IMR-90 (cell line): ENCODE measurements at regions not wholly inside any gene's neighbourhood (a gene's known extent, or its start where the extent isn't known, plus 50 kb on each side); places are given as distances from the start of the nearest gene placed in this dataset.

ENCODE experiments used
- ATAC-seq: fragments of 200-7000 bp; cut with Tn5 transposase; 2 replicates; pipeline ENCODE4 v1.9.1; 2020; ENCODE audit warnings: low read depth, mild to moderate bottlenecking, moderate library complexity
- BruUV-seq: library from RNA; stranded (reverse); fragments of 400-500 nt; replicated peaks from 2 replicates; lab custom pipeline; 2021; lab: Mats Ljungman, UMichigan
- CTCF ChIA-PET: fragments of 300-600 bp; formaldehyde crosslinking; extraction: SDS; loops from one replicate; lab custom pipeline; 2021; ENCODE audit warnings: antibody characterized with exemption; lab: Yijun Ruan, JAX
- POLR2A ChIA-PET: fragments of 300-600 bp; sonication (Branson Sonifier 250); formaldehyde crosslinking; loops from one replicate; lab custom pipeline; 2022; ENCODE audit warnings: antibody characterized with exemption; ENCODE audit not compliant: unreplicated experiment; lab: Charles Lee
- DNase-seq: peaks from one replicate; pipeline ENCODE4 v3.0.0; 2013
- H2AFZ ChIP-seq: replicated peaks from 2 replicates; pipeline ENCODE3; 2013; ENCODE audit warnings: low read length, mild to moderate bottlenecking; ENCODE audit not compliant: poor library complexity
- H2AK5ac ChIP-seq: 2 replicates; pipeline ENCODE4 v1.6.1; 2013; ENCODE audit warnings: low read depth, low read length, inconsistent platforms
- H2AK9ac ChIP-seq: replicated peaks from 2 replicates; pipeline ENCODE3; 2013; ENCODE audit warnings: mild to moderate bottlenecking, low read depth, low read length, moderate library complexity; ENCODE audit not compliant: poor library complexity
- H2BK120ac ChIP-seq: 2 replicates; pipeline ENCODE4 v1.6.1; 2013; ENCODE audit warnings: low read depth, low read length, inconsistent platforms
- H2BK15ac ChIP-seq: 3 replicates; pipeline ENCODE4 v1.6.1; 2013; ENCODE audit warnings: low read depth, low read length, inconsistent platforms
- H2BK20ac ChIP-seq: 2 replicates; pipeline ENCODE4 v1.6.1; 2013; ENCODE audit warnings: low read depth, mild to moderate bottlenecking, inconsistent platforms, low read length, moderate library complexity
- H2BK5ac ChIP-seq: 2 replicates; pipeline ENCODE4 v1.6.1; 2013; ENCODE audit warnings: mild to moderate bottlenecking, low read depth, low read length, inconsistent platforms; ENCODE audit not compliant: poor library complexity, severe bottlenecking
- H3K14ac ChIP-seq: replicated peaks from 2 replicates; pipeline ENCODE4 v1.6.1; 2013; ENCODE audit warnings: low read depth, low read length, inconsistent platforms
- H3K18ac ChIP-seq: 2 replicates; pipeline ENCODE4 v1.6.1; 2013; ENCODE audit warnings: low read depth, low read length, control low read depth
- H3K23ac ChIP-seq: 2 replicates; pipeline ENCODE4 v1.6.1; 2013; ENCODE audit warnings: low read depth, low read length, inconsistent platforms
- H3K27ac ChIP-seq: 2 replicates; pipeline ENCODE4 v1.5.1; 2013; ENCODE audit warnings: mild to moderate bottlenecking, control low read depth, low read length; ENCODE audit not compliant: insufficient read depth
- H3K27me3 ChIP-seq: 2 replicates; pipeline ENCODE4 v1.6.1; 2013; ENCODE audit warnings: low read length; ENCODE audit not compliant: control insufficient read depth, insufficient read depth
- H3K36me3 ChIP-seq: 2 replicates; pipeline ENCODE4 v1.6.1; 2013; ENCODE audit warnings: low read length, mixed read lengths; ENCODE audit not compliant: control insufficient read depth, insufficient read depth
- H3K4ac ChIP-seq: 2 replicates; pipeline ENCODE4 v1.6.1; 2013; ENCODE audit warnings: low read depth, low read length, inconsistent platforms
- H3K4me1 ChIP-seq: 2 replicates; pipeline ENCODE4 v1.6.1; 2013; ENCODE audit warnings: low read length, mixed read lengths; ENCODE audit not compliant: control insufficient read depth, insufficient read depth
- H3K4me2 ChIP-seq: 2 replicates; pipeline ENCODE4 v1.6.1; 2013; ENCODE audit warnings: low read depth, mild to moderate bottlenecking, control low read depth, low read length, moderate library complexity
- H3K4me3 ChIP-seq: 2 replicates; pipeline ENCODE4 v1.5.1; 2013; ENCODE audit warnings: low read depth, mild to moderate bottlenecking, control low read depth, low read length, moderate library complexity; ENCODE audit not compliant: insufficient read depth
- H3K56ac ChIP-seq: 2 replicates; pipeline ENCODE4 v1.6.1; 2013; ENCODE audit warnings: low read length, inconsistent platforms; ENCODE audit not compliant: insufficient read depth; ENCODE audit errors: extremely low read depth
- H3K79me1 ChIP-seq, 2 experiments: 2 replicates each; pipeline ENCODE4 v1.6.1; 2013; ENCODE audit warnings: low read length in 2 of 2, inconsistent platforms in 1 of 2, low read depth in 1 of 2
- H3K9ac ChIP-seq: 2 replicates; pipeline ENCODE4 v1.6.1; 2013; ENCODE audit warnings: low read depth, low read length, control low read depth
- H3K9me1 ChIP-seq: 2 replicates; pipeline ENCODE4 v1.6.1; 2013; ENCODE audit warnings: low read length, inconsistent platforms; ENCODE audit not compliant: insufficient read depth
- H3K9me3 ChIP-seq: 2 replicates; pipeline ENCODE4 v1.6.1; 2013; ENCODE audit warnings: low read length; ENCODE audit not compliant: control insufficient read depth, insufficient read depth
- H4K20me1 ChIP-seq: 2 replicates; pipeline ENCODE4 v1.6.1; 2013; ENCODE audit warnings: low read length, inconsistent platforms; ENCODE audit not compliant: insufficient read depth
- H4K5ac ChIP-seq: 2 replicates; pipeline ENCODE4 v1.6.1; 2013; ENCODE audit warnings: mild to moderate bottlenecking, low read depth, low read length, control low read depth
- H4K8ac ChIP-seq, 2 experiments: 2 replicates each; pipeline ENCODE4 v1.6.1; 2013; ENCODE audit warnings: low read depth in 2 of 2, low read length in 2 of 2, control low read depth in 1 of 2, inconsistent platforms in 1 of 2
- H4K91ac ChIP-seq: 2 replicates; pipeline ENCODE4 v1.6.1; 2013; ENCODE audit warnings: low read depth, low read length, inconsistent platforms; ENCODE audit not compliant: insufficient read depth
- BHLHE40 ChIP-seq: fragments of 150-350 bp; IDR thresholded peaks from 2 replicates; pipeline ENCODE4 v1.6.1; 2016; ENCODE audit warnings: mild to moderate bottlenecking, low read depth, low read length
- CEBPB ChIP-seq: IDR thresholded peaks from 2 replicates; pipeline ENCODE4 v1.6.1; 2012; ENCODE audit warnings: low read depth, low read length, improper control_type of control experiment
- CHD1 ChIP-seq: IDR thresholded peaks from 2 replicates; pipeline ENCODE4 v1.6.1; 2012; ENCODE audit warnings: low read depth, low read length, improper control_type of control experiment
- CTCF ChIP-seq: conservative IDR thresholded peaks from 2 replicates; pipeline ENCODE4 v1.5.1; 2012; ENCODE audit warnings: mild to moderate bottlenecking, low read depth, low read length, improper control_type of control experiment
- FOS ChIP-seq: fragments of 150-350 bp; IDR thresholded peaks from 2 replicates; pipeline ENCODE4 v1.6.1; 2016; ENCODE audit warnings: low read depth, low read length
- MAFK ChIP-seq: IDR thresholded peaks from 2 replicates; pipeline ENCODE4 v1.6.1; 2012; ENCODE audit warnings: low read depth, low read length, improper control_type of control experiment
- MAZ ChIP-seq: IDR thresholded peaks from 2 replicates; pipeline ENCODE4 v1.6.1; 2012; ENCODE audit warnings: low read depth, mild to moderate bottlenecking, low read length, improper control_type of control experiment, moderate library complexity, borderline replicate concordance
- MXI1 ChIP-seq: IDR thresholded peaks from 2 replicates; pipeline ENCODE4 v1.6.1; 2012; ENCODE audit warnings: low read depth, mild to moderate bottlenecking, low read length, moderate library complexity, borderline replicate concordance
- NFE2L2 ChIP-seq: fragments of 150-350 bp; IDR thresholded peaks from 2 replicates; pipeline ENCODE4 v1.6.1; 2016; ENCODE audit warnings: low read depth, mild to moderate bottlenecking, low read length
- POLR2A ChIP-seq: IDR thresholded peaks from 2 replicates; pipeline ENCODE4 v1.6.1; 2012; ENCODE audit warnings: mild to moderate bottlenecking, low read depth, low read length
- RAD21 ChIP-seq: IDR thresholded peaks from 2 replicates; pipeline ENCODE4 v1.6.1; 2012; ENCODE audit warnings: low read length, improper control_type of control experiment
- RCOR1 ChIP-seq: IDR thresholded peaks from 2 replicates; pipeline ENCODE4 v1.6.1; 2012; ENCODE audit warnings: mild to moderate bottlenecking, low read length, improper control_type of control experiment; ENCODE audit not compliant: insufficient replicate concordance
- RFX5 ChIP-seq: IDR thresholded peaks from 2 replicates; pipeline ENCODE4 v1.8.0; 2012; ENCODE audit warnings: low read depth, mild to moderate bottlenecking, low read length, moderate library complexity
- SMC3 ChIP-seq: fragments of 150-350 bp; IDR thresholded peaks from 2 replicates; pipeline ENCODE4 v1.6.1; 2016; ENCODE audit warnings: low read depth, mild to moderate bottlenecking, antibody characterized with exemption, low read length, moderate library complexity
- USF2 ChIP-seq: fragments of 150-350 bp; IDR thresholded peaks from 2 replicates; pipeline ENCODE4 v1.6.1; 2017; ENCODE audit warnings: mild to moderate bottlenecking, antibody characterized with exemption, low read length, low read depth
- WGBS, 2 experiments: methylation state at CpG; one replicate each; pipeline versions ENCODE4 v1.1.5 to v1.1.7; 2013; ENCODE audit warnings: missing lambda C conversion rate in 2 of 2; ENCODE audit not compliant: insufficient read length in 1 of 2; ENCODE audit errors: extremely low coverage in 2 of 2; 5-methylcytosine and 5-hydroxymethylcytosine counted together
- dilution Hi-C: fragments of 300-500 bp; cut with HindIII; formaldehyde crosslinking; loops from one replicate; pipeline ENCODE4 v1.14.3; 2018; ENCODE audit warnings: low sequenced_read_pairs; ENCODE audit not compliant: unreplicated experiment
- in situ Hi-C: fragments of 300-500 bp; cut with MboI; formaldehyde crosslinking; loops from 3 replicates; pipeline ENCODE4 v1.14.3; 2019; ENCODE audit warnings: low sequenced_read_pairs, inconsistent platforms, mixed read lengths
- intact Hi-C: fragments of 100-400 bp; cut with micrococcal nuclease; formaldehyde crosslinking; loops from 2 replicates; pipeline ENCODE4 v1.10.0; 2022
- TF ChIP-seq, protein P1 (sequence below): fragments of 150-350 bp; IDR thresholded peaks from 2 replicates; pipeline ENCODE4 v1.6.1; 2016; ENCODE audit warnings: low read depth, mild to moderate bottlenecking, low read length, moderate library complexity, borderline replicate concordance

DNA sequence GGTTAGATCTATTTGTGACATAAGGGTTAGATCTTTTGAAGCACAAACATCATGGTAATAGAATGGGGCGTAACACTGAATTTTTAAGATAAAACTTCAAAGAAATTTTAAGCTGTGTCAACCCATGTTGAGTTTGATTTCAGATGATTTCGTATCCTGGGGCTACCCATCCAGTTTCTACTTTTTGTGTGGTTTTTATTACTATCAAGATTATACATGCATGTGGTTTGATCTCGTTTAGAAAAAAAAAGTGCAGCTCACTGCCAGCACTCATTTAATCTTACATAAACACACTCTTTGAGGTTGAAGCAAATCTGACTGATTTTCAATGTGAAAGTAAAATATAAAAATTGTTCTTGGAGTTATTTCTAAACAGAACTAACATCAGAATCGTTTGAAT is 140.8 kb upstream of the GRB10 start:
- Histone ChIP-seq H2BK15ac (no peak overlapping the region), H3K9me1 (no peaks in the 10 kb centered on the region), H3K4me3 (no peak overlapping the region), H3K9ac (no peak overlapping the region), H3K27ac (no peak overlapping the region), H3K56ac (no peak overlapping the region), H2AK5ac (no peak overlapping the region), H2BK5ac (no peak overlapping the region), H4K91ac (no peak overlapping the region), H3K27me3 (peaks cover 2% of the 10 kb centered on the region; the same call in 1 of the 2 replicates), H4K8ac (no peak overlapping the region), H2BK20ac (no peak overlapping the region), H2AFZ (no peak overlapping the region), H3K9me3 (no peaks in the 10 kb centered on the region), H2AK9ac (no peak overlapping the region), H3K14ac (no peak overlapping the region), H3K23ac (no peak overlapping the region), H3K18ac (no peak overlapping the region), H3K4ac (no peak overlapping the region), H4K20me1 (no peaks in the 10 kb centered on the region), H2BK120ac (no peak overlapping the region), H3K4me2 (no peak overlapping the region), H3K4me1 (no peaks in the 10 kb centered on the region), H3K79me1 (no peaks in the 10 kb centered on the region), H3K36me3 (no peaks in the 10 kb centered on the region), H4K5ac (no peak overlapping the region)
- dilution Hi-C loops (no loop called here), in situ Hi-C loops (no loop called here), intact Hi-C loops (no loop called here)
- DNase-seq (no peak), ATAC-seq (no peak)
- no peak for TF ChIP-seq POLR2A
- no peak for TF ChIP-seq RAD21
- TF ChIP-seq, protein P1, sequence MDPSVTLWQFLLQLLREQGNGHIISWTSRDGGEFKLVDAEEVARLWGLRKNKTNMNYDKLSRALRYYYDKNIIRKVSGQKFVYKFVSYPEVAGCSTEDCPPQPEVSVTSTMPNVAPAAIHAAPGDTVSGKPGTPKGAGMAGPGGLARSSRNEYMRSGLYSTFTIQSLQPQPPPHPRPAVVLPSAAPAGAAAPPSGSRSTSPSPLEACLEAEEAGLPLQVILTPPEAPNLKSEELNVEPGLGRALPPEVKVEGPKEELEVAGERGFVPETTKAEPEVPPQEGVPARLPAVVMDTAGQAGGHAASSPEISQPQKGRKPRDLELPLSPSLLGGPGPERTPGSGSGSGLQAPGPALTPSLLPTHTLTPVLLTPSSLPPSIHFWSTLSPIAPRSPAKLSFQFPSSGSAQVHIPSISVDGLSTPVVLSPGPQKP, result no peak
- TF ChIP-seq RFX5, result no peak
- TF ChIP-seq FOS, result no peak
- no peak for TF ChIP-seq MAZ
- TF ChIP-seq CEBPB, result no peak
- no peak for TF ChIP-seq USF2
- TF ChIP-seq CHD1, result no peak
- TF ChIP-seq SMC3, result no peak
- no peak for TF ChIP-seq RCOR1
- no peak for TF ChIP-seq BHLHE40
- no peak for TF ChIP-seq MAFK
- no peak for TF ChIP-seq CTCF
- TF ChIP-seq NFE2L2, result no peak
- TF ChIP-seq MXI1, result no peak
- ChIA-PET CTCF (no interaction called here), POLR2A (no interaction called here)
- BruUV-seq, result no TSS peak
- WGBS, 2 experiments, result no CpG with 5 or more reads among the region's 4 CpGs
